ENCODE measurements at regions not wholly inside any gene's neighbourhood (a gene's known extent, or its start where the extent isn't known, plus 50 kb on each side); places are given as distances from the start of the nearest gene placed in this dataset.

DNA sequence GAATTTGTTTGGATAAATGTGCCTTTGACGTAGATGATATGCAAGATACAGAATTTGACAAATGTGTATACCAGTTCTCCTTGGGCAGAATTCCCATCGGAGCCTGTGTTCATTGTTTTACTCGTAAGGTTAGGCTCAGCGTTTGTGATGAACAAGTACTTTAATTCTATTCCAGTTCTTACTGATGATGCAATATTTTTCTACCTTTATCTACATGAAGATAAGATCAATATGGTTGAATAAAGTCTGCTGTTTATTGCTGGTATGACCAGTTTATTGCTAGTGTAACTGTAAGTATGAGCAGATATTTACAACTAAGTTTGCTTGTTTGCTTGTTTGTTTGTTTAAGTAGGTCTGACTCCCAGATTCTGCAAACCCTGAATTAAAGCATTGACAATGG, 145.4 kb upstream of the ADARB2 start:
- no peak overlapping the region for H3K23ac ChIP-seq (ENCODE audit: insufficient read length, low read depth, low read length)
- H3K36me3 Mint-ChIP-seq (ENCODE audit: insufficient read depth in 1 of 3, low read depth in 3 of 3) = peaks cover 0 to 7% (median 0%) of the 10 kb centered on the region in 3 experiments; a peak in 2 of 7 replicates
- no peaks in the 10 kb centered on the region for H3K23me2 ChIP-seq (ENCODE audit: insufficient read length, low read depth, low read length, poor library complexity, severe bottlenecking)
- no peak overlapping the region for H2BK20ac ChIP-seq (ENCODE audit: low read depth, low read length, poor library complexity, severe bottlenecking)
- no peak overlapping the region for H3K27ac Mint-ChIP-seq
- H2BK15ac ChIP-seq (ENCODE audit: low read depth, low read length) = no peak overlapping the region
- no CpG with 5 or more reads among the region's 4 CpGs for WGBS (ENCODE audit: extremely low coverage, insufficient read length, low lambda C conversion rate)
- no peaks in the 10 kb centered on the region for H4K20me1 ChIP-seq (ENCODE audit: control insufficient read depth, insufficient read depth, insufficient read length)
- peaks cover 9 to 16% of the 10 kb centered on the region in 2 experiments; a peak in 4 of 5 replicates for H3K9me3 Mint-ChIP-seq
- no peak for DNase-seq
- H2AK5ac ChIP-seq (ENCODE audit: insufficient read length, low read length) = no peak overlapping the region
- H3K4me1 Mint-ChIP-seq = no peaks in the 10 kb centered on the region
- H3K14ac ChIP-seq (ENCODE audit: insufficient read depth, low read length) = no peak overlapping the region
- H2BK120ac ChIP-seq (ENCODE audit: low read depth, low read length, poor library complexity, severe bottlenecking) = no peak overlapping the region
- H3K27me3 Mint-ChIP-seq (ENCODE audit: low read depth) = peaks cover 2% of the 10 kb centered on the region; the same call in 1 of the 2 replicates
- H3K9me3 ChIP-seq (ENCODE audit: control insufficient read depth, low read depth, low read length) = no peaks in the 10 kb centered on the region
- no peak overlapping the region for H3K4ac ChIP-seq (ENCODE audit: low read depth, low read length)
- no peak overlapping the region for H4K5ac ChIP-seq (ENCODE audit: insufficient read length, low read depth, low read length)
- no peaks in the 10 kb centered on the region for H3K79me2 ChIP-seq (ENCODE audit: insufficient read depth, low read length)
- no peaks in the 10 kb centered on the region for H3K27me3 ChIP-seq (ENCODE audit: insufficient read depth, low read length)
- H3K79me1 ChIP-seq (ENCODE audit: insufficient read depth, low read depth, low read length, poor library complexity, severe bottlenecking) = no peaks in the 10 kb centered on the region
- TF ChIP-seq, protein P1, sequence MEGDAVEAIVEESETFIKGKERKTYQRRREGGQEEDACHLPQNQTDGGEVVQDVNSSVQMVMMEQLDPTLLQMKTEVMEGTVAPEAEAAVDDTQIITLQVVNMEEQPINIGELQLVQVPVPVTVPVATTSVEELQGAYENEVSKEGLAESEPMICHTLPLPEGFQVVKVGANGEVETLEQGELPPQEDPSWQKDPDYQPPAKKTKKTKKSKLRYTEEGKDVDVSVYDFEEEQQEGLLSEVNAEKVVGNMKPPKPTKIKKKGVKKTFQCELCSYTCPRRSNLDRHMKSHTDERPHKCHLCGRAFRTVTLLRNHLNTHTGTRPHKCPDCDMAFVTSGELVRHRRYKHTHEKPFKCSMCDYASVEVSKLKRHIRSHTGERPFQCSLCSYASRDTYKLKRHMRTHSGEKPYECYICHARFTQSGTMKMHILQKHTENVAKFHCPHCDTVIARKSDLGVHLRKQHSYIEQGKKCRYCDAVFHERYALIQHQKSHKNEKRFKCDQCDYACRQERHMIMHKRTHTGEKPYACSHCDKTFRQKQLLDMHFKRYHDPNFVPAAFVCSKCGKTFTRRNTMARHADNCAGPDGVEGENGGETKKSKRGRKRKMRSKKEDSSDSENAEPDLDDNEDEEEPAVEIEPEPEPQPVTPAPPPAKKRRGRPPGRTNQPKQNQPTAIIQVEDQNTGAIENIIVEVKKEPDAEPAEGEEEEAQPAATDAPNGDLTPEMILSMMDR (conservative IDR thresholded peaks at IDR 0.05) = no peak
- no peak overlapping the region for H3T11ph ChIP-seq (ENCODE audit: low read length)
- no peak overlapping the region for H3K4me2 ChIP-seq (ENCODE audit: insufficient read depth, insufficient read length, low read length)
- no peak overlapping the region for H4K8ac ChIP-seq (replicated peaks; ENCODE audit: insufficient read length, low read depth, low read length)
- no peak overlapping the region for H3K4me3 Mint-ChIP-seq
- no peaks in the 10 kb centered on the region for H3K4me1 ChIP-seq (ENCODE audit: insufficient read depth, low read length)
- no peak overlapping the region for H3K56ac ChIP-seq (ENCODE audit: insufficient read length, low read depth, low read length)
- H2BK5ac ChIP-seq (ENCODE audit: insufficient read length, low read length) = no peak overlapping the region
- H3K27ac ChIP-seq (ENCODE audit: insufficient read length, low read depth, low read length) = no peak overlapping the region
- no peak overlapping the region for H2AFZ ChIP-seq (ENCODE audit: low read length)
- H3K18ac ChIP-seq (ENCODE audit: insufficient read length, low read depth, low read length) = no peak overlapping the region
- no peak overlapping the region for H2BK12ac ChIP-seq (ENCODE audit: insufficient read length, low read depth, low read length)
- H3K9ac ChIP-seq (ENCODE audit: extremely low read depth, insufficient read length, low read length) = no peak overlapping the region
- no peak overlapping the region for H4K91ac ChIP-seq (ENCODE audit: insufficient read length, low read depth, low read length)
